ENCODE measurements at regions not wholly inside any gene's neighbourhood (a gene's known extent, or its start where the extent isn't known, plus 50 kb on each side); places are given as distances from the start of the nearest gene placed in this dataset.

GRCh38 chr6:19538096-19538495 lies 299.1 kb upstream of the ID4 start:
- TF ChIP-seq CTCF (IDR thresholded peaks at IDR 0.05; ENCODE audit: extremely low read depth, missing control alignments) = no peak
- DNase-seq (ENCODE audit: low spot score) = no peak

GRCh38 chr6:19547507-19547906 lies 289.7 kb upstream of the ID4 start:
- TF ChIP-seq CTCF (IDR thresholded peaks at IDR 0.05; ENCODE audit: extremely low read depth, missing control alignments) = no peak
- DNase-seq (ENCODE audit: low spot score) = no peak

GRCh38 chr6:19549109-19549508 lies 288.1 kb upstream of the ID4 start:
- DNase-seq (ENCODE audit: low spot score) = no peak
- TF ChIP-seq CTCF (IDR thresholded peaks at IDR 0.05; ENCODE audit: extremely low read depth, missing control alignments) = no peak

GRCh38 chr6:19550380-19550779 lies 286.8 kb upstream of the ID4 start:
- no peak for TF ChIP-seq CTCF (IDR thresholded peaks at IDR 0.05; ENCODE audit: extremely low read depth, missing control alignments)
- DNase-seq (ENCODE audit: low spot score) = no peak

- TF ChIP-seq CTCF (IDR thresholded peaks at IDR 0.05; ENCODE audit: extremely low read depth, missing control alignments) = no peak
- DNase-seq (ENCODE audit: low spot score) = no peak
These were observed 285.6 kb upstream of the ID4 start for GRCh38 chr6:19551611-19552010.

GRCh38 chr6:19552076-19552475 lies 285.1 kb upstream of the ID4 start:
- no peak for TF ChIP-seq CTCF (IDR thresholded peaks at IDR 0.05; ENCODE audit: extremely low read depth, missing control alignments)

GRCh38 chr6:19552588-19552987 lies 284.6 kb upstream of the ID4 start:
- DNase-seq (ENCODE audit: low spot score) = no peak
- no peak for TF ChIP-seq CTCF (IDR thresholded peaks at IDR 0.05; ENCODE audit: extremely low read depth, missing control alignments)

More at GRCh38 chr6:19552076-19552475, 285.1 kb upstream of the ID4 start:
- DNase-seq (ENCODE audit: low spot score) = no peak

Measured in GM20000 (cell line).